Upper lobe of left lung (tissue), 6 donors: ENCODE measurements at regions not wholly inside any gene's neighbourhood (a gene's known extent, or its start where the extent isn't known, plus 50 kb on each side); places are given as distances from the start of the nearest gene placed in this dataset.

Experiments used
- ATAC-seq, 2 donors: fragments of 200-7000 bp; cut with Tn5 transposase; one replicate each; pipeline ENCODE4 v1.9.1; 2022; ENCODE audit warnings: mild to moderate bottlenecking in 2 of 2, moderate library complexity in 2 of 2; ENCODE audit not compliant: low FRiP score in 2 of 2
- DNase-seq, 2 donors: peaks; one replicate each; pipeline ENCODE4 v3.0.0-alpha.2; 2019 to 2020
- H3K27ac ChIP-seq, 4 donors: fragments of 200-600 bp; sonication (generic); one replicate each; pipeline ENCODE4 v1.5.1; 2016 to 2019
- H3K27me3 ChIP-seq, 4 donors: fragments of 200-600 bp; sonication (generic); one replicate each; pipeline ENCODE4 v1.5.1; 2017 to 2019
- H3K36me3 ChIP-seq, 4 donors: fragments of 200-600 bp; sonication (generic); one replicate each; pipeline ENCODE4 v1.5.1; 2016 to 2019
- H3K4me1 ChIP-seq, 4 donors: fragments of 200-600 bp; sonication (generic); one replicate each; pipeline ENCODE4 v1.5.1; 2018 to 2019
- H3K4me3 ChIP-seq, 4 donors: fragments of 200-600 bp; sonication (generic); one replicate each; pipeline ENCODE4 v1.5.1; 2017 to 2019; ENCODE audit warnings: mild to moderate bottlenecking in 2 of 4, moderate library complexity in 1 of 4
- H3K9me3 ChIP-seq, 4 donors: fragments of 200-600 bp; sonication (generic); one replicate each; pipeline ENCODE4 v1.5.1; 2018 to 2019
- EP300 ChIP-seq, 4 donors: sonication (generic); formaldehyde crosslinking; IDR thresholded peaks; one replicate each; pipeline ENCODE4 v1.5.1; 2017; ENCODE audit warnings: antibody characterized with exemption in 4 of 4, control low read depth in 2 of 4
- POLR2A ChIP-seq, 4 donors: fragments of 450-650 bp; IDR thresholded peaks; one replicate each; pipeline ENCODE4 v1.5.1; 2016 to 2017; ENCODE audit warnings: antibody characterized with exemption in 4 of 4, mild to moderate bottlenecking in 2 of 4
- POLR2AphosphoS5 ChIP-seq, 2 donors: sonication (generic); formaldehyde crosslinking; IDR thresholded peaks; one replicate each; pipeline ENCODE4 v1.5.1; 2017; ENCODE audit warnings: antibody characterized with exemption in 2 of 2
- WGBS, 2 donors: methylation state at CpG; one replicate each; pipeline ENCODE4 v1.1.5; 2017 to 2018; 5-methylcytosine and 5-hydroxymethylcytosine counted together
- TF ChIP-seq, protein P1 (sequence below), 6 experiments: fragments of 450-650 bp in 4 of 6; fragments of 200-600 bp in 2 of 6; sonication (generic) in 2 of 6; IDR thresholded peaks; one replicate each; pipeline ENCODE4 v1.5.1; 2016 to 2019; ENCODE audit warnings: antibody characterized with exemption in 6 of 6
- donor health status: DM: no; HTN: no; CAD: no; lungs with moderate emphysema.
- donor health status: DM: no; HTN: yes; CAD: no; lungs with severe emphysema.

DNA sequence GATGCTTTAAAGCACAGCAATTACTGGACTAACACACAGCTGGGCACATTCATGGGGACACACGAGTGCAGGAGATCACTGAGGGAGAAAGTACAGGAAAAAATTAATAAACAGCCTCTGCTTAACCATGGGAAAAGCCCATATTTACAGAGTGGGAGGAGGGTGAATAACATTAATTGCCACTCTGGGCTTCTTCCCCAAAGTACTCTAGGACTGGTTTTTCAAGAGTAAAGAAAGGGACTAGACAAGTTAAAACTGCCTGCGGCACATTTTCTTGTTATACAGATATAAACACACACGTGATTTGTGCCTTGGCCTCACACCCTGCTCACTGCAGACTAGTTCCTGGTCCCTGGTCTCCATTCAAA, 179.7 kb upstream of the TET2 start:
- WGBS, 2 donors = 25 to 34% methylated on average over 3 of the region's 3 CpGs
- peak overlapping the region; percentile 53 to 79 (median 66) for H3K27ac ChIP-seq

DNA sequence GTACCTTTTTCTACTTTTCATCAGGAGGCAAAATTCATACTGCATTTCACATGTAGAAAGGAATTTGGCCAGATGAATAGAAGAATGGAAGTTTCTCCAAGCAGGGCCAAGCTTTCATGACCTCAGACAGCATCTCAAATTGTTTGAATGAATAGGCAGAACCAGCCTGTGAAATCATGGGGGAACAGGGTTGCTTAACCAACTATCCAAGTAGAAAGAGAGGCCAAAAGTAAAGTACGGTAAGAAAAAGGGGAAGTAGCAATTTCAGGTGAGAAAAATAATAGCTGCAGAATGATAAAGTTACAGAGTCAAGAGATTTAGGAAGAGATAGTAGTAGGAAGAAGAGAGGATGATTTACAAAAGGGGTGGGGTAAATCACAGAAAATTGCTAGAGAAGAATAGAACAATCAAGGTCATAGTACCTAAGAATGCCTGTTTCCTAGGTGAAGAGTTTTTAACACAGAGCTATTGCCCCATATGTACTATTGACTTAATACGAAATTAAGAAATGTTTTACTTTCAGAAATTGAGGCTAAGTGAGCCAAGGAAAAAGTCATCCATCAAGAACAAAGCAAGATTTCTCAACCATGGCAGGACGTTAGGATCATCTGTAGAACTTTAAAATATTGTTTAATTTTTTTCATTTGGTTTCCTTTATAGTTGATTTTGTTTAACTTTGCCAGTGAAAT, 177.1 kb upstream of the TET2 start:
- Histone ChIP-seq H3K27me3 (no peaks in the 10 kb centered on the region), H3K36me3 (no peaks in the 10 kb centered on the region), H3K27ac (peak overlapping the region in 3 of 4 donors; percentile 6 to 59 (median 7)), H3K4me3 (no peak overlapping the region), H3K4me1 (peaks cover 0 to 10% (median 7%) of the 10 kb centered on the region in 4 donors), H3K9me3 (no peaks in the 10 kb centered on the region)
- TF ChIP-seq POLR2A (IDR thresholded peaks at IDR 0.05) = no peak
- TF ChIP-seq EP300 (IDR thresholded peaks at IDR 0.05) = no peak
- no peak for TF ChIP-seq POLR2AphosphoS5 (IDR thresholded peaks at IDR 0.05)
- TF ChIP-seq, protein P1, sequence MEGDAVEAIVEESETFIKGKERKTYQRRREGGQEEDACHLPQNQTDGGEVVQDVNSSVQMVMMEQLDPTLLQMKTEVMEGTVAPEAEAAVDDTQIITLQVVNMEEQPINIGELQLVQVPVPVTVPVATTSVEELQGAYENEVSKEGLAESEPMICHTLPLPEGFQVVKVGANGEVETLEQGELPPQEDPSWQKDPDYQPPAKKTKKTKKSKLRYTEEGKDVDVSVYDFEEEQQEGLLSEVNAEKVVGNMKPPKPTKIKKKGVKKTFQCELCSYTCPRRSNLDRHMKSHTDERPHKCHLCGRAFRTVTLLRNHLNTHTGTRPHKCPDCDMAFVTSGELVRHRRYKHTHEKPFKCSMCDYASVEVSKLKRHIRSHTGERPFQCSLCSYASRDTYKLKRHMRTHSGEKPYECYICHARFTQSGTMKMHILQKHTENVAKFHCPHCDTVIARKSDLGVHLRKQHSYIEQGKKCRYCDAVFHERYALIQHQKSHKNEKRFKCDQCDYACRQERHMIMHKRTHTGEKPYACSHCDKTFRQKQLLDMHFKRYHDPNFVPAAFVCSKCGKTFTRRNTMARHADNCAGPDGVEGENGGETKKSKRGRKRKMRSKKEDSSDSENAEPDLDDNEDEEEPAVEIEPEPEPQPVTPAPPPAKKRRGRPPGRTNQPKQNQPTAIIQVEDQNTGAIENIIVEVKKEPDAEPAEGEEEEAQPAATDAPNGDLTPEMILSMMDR (IDR thresholded peaks at IDR 0.05) = no peak
- DNase-seq (peak in 1 of 2 donors; percentile 33), ATAC-seq (no peak)
- 26 to 41% methylated on average over 3 of the region's 3 CpGs for WGBS, 2 donors

More for the DNA sequence above, 179.7 kb upstream of the TET2 start:
- Histone ChIP-seq H3K36me3 (no peaks in the 10 kb centered on the region), H3K4me1 (peaks cover 0 to 10% (median 7%) of the 10 kb centered on the region in 4 donors), H3K4me3 (peak overlapping the region in 2 of 4 donors; percentile 7 to 14), H3K27me3 (no peaks in the 10 kb centered on the region), H3K9me3 (no peaks in the 10 kb centered on the region)
- peak in 1 of 4 donors; percentile 58 for TF ChIP-seq EP300 (IDR thresholded peaks at IDR 0.05)
- peak in 1 of 4 donors; percentile 2 for TF ChIP-seq POLR2A (IDR thresholded peaks at IDR 0.05)
- no peak for TF ChIP-seq POLR2AphosphoS5 (IDR thresholded peaks at IDR 0.05)
- TF ChIP-seq, protein P1 (IDR thresholded peaks at IDR 0.05) = no peak
- peak in 1 of 2 donors; percentile 76 for DNase-seq
- peak; percentile 46 to 75 for ATAC-seq

DNA sequence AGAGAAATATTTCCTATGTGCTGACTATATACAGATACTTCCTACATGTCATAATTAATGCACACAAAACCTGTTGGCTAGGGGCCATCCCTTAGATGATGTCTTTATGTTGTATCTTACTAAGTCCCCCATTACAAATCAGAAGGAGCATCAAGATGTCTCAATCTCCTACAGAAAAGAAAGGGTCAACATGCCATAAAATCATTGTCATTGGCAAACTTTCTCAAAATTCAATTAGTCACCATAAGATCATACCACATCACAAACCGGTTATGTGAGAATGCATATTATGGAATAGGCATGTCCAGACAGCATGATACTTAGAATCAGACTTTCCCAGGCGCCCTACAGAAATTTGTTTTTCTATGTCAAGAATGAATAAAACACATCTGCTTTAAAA, 175.2 kb upstream of the TET2 start:
- WGBS, 2 donors = 73 to 78% methylated on average over 2 of the region's 2 CpGs
- no peak for TF ChIP-seq POLR2A (IDR thresholded peaks at IDR 0.05)
- no peak for TF ChIP-seq EP300 (IDR thresholded peaks at IDR 0.05)
- TF ChIP-seq, protein P1 (IDR thresholded peaks at IDR 0.05) = no peak
- TF ChIP-seq POLR2AphosphoS5 (IDR thresholded peaks at IDR 0.05) = no peak
- no peak overlapping the region for H3K27ac ChIP-seq
- H3K4me1 ChIP-seq = peaks cover 0 to 10% (median 7%) of the 10 kb centered on the region in 4 donors
- no peaks in the 10 kb centered on the region for H3K36me3 ChIP-seq
- H3K4me3 ChIP-seq = no peak overlapping the region
- DNase-seq = no peak
- ATAC-seq = no peak
- H3K27me3 ChIP-seq = no peaks in the 10 kb centered on the region
- no peaks in the 10 kb centered on the region for H3K9me3 ChIP-seq

DNA sequence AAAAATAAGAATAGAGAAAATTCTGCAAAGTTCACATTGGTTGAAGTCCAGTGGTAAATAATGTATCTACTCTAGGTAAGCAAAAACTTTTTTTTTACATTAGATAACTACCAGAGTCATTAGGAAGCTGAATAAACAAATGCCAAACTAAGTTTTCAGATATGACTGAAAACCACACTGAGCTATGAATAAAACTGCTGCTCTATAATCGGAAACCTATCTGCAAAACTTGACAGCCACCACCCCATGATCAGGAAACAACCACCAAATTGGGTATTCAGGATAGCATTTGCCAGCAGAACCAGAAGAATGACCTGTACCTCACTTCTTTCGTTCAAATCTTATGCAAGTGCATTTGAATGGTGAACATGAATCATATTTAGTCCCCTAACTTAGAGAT, 173.0 kb upstream of the TET2 start:
- no peak for TF ChIP-seq POLR2A (IDR thresholded peaks at IDR 0.05)
- TF ChIP-seq EP300 (IDR thresholded peaks at IDR 0.05) = no peak
- no peaks in the 10 kb centered on the region for H3K9me3 ChIP-seq
- no peaks in the 10 kb centered on the region for H3K27me3 ChIP-seq
- DNase-seq = no peak
- 72 to 76% methylated on average over 2 of the region's 2 CpGs for WGBS, 2 donors
- H3K27ac ChIP-seq = no peak overlapping the region
- no peaks in the 10 kb centered on the region for H3K4me1 ChIP-seq
- no peak overlapping the region for H3K4me3 ChIP-seq
- H3K36me3 ChIP-seq = no peaks in the 10 kb centered on the region
- ATAC-seq = no peak

DNA sequence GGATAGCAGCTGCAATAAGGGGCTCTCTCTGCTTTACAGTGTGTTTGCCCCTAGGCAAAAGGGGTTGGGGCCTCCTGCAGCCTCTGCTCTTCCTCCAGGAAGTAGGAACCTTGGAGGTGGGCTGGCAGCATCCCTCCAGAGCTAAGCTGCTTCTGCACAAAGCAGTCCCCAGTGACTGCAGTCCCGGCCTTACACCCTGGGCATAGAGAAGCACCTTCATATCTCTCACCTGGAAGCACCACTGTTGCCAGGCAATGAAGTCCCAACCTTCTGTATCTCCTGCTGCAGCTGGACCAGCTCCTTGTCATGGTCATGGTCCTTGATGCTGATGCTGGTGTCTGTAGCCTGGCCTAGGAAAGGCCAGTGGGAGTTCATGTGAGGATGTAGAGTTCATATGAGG, 171.1 kb upstream of the TET2 start:
- Histone ChIP-seq H3K9me3 (no peaks in the 10 kb centered on the region), H3K27me3 (no peaks in the 10 kb centered on the region), H3K36me3 (no peaks in the 10 kb centered on the region), H3K4me1 (no peaks in the 10 kb centered on the region), H3K4me3 (no peak overlapping the region), H3K27ac (no peak overlapping the region)
- DNase-seq (no peak), ATAC-seq (no peak)
- TF ChIP-seq POLR2A (IDR thresholded peaks at IDR 0.05) = no peak
- no peak for TF ChIP-seq EP300 (IDR thresholded peaks at IDR 0.05)
- TF ChIP-seq, protein P1 (IDR thresholded peaks at IDR 0.05) = no peak
- no peak for TF ChIP-seq POLR2AphosphoS5 (IDR thresholded peaks at IDR 0.05)
- WGBS, 2 donors = 90 to 100% methylated on average over 1 of the region's 1 CpG
